ENCODE measurements at regions not wholly inside any gene's neighbourhood (a gene's known extent, or its start where the extent isn't known, plus 50 kb on each side); places are given as distances from the start of the nearest gene placed in this dataset.

DNA sequence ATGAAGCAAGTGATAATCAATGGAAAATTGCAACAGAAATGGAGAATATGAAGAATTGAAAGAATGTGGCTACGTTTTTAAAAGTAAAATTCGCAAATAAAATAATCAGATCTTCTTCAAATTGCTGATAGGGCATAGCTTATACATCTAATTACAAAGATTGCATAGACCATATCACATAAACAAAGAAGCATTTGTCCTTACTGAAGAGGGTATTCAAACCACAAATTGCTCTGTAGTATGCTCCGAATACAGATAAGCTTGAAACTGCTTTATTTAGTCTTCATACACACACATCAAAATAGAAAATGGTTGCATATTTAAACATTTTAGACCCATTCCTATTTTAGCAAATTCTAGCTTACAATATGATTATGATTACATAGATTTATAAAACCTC lies 206.7 kb upstream of the SLIT2 start:
- Histone ChIP-seq H2BK5ac (ENCODE audit: low read depth, low read length, poor library complexity) (no peak overlapping the region), H3K79me2 (ENCODE audit: control insufficient read depth, insufficient read depth, low read length, poor library complexity) (no peaks in the 10 kb centered on the region), H3K18ac (ENCODE audit: low read length) (no peak overlapping the region), H3K36me3 (ENCODE audit: control insufficient read depth in 1 of 2, insufficient read depth in 2 of 2, low read length in 2 of 2) (no peaks in the 10 kb centered on the region), H4K8ac (ENCODE audit: low read depth, low read length) (no peak overlapping the region), H2BK120ac (ENCODE audit: insufficient read depth, low read length, poor library complexity) (no peak overlapping the region), H4K91ac (ENCODE audit: low read depth, low read length) (no peak overlapping the region), H3K4me1 (ENCODE audit: control insufficient read depth in 1 of 2, insufficient read depth in 2 of 2, low read length in 2 of 2) (no peaks in the 10 kb centered on the region), H2AFZ (ENCODE audit: insufficient read depth, low read length, poor library complexity) (no peak overlapping the region), H3K14ac (ENCODE audit: low read length) (no peak overlapping the region), H3K9ac (ENCODE audit: low read length) (no peak overlapping the region), H2BK12ac (ENCODE audit: low read length) (no peak overlapping the region), H3K79me1 (ENCODE audit: low read length) (no peaks in the 10 kb centered on the region), H2AK5ac (ENCODE audit: low read length) (no peak overlapping the region), H3K4ac (ENCODE audit: low read depth, low read length) (no peak overlapping the region), H3K4me2 (ENCODE audit: low read length) (no peak overlapping the region), H3K27ac (ENCODE audit: low read depth, low read length) (no peak overlapping the region), H3K9me3 (ENCODE audit: insufficient read depth, low read depth, low read length) (no peaks in the 10 kb centered on the region), H3K27me3 (ENCODE audit: insufficient read depth, low read length) (no peaks in the 10 kb centered on the region), H3K23ac (ENCODE audit: low read length) (no peak overlapping the region), H3K4me3 (ENCODE audit: low read depth, low read length) (no peak overlapping the region), H4K12ac (ENCODE audit: low read depth, low read length) (no peak overlapping the region)
- WGBS (ENCODE audit: extremely low coverage, insufficient coverage, insufficient read length) = no CpG with 5 or more reads among the region's 3 CpGs
- DNase-seq = no peak

DNA sequence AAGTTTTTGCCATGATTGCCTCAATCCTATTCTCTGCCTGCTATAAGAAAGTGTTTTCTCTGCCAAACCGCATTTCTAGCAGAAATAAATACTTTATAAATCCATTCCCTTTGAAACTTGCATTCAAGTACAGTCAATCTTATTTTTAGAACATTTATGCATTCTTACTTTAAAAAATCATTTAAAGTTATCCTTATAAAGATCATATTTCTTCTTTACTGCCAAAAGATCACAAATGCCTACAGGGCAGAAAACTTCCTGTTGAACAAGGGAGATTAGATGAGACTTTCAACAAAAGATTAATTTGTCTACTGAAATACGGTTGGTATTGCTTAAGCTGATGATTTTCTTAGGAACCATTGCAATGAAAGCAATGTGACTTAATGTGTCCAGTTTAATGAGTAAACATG lies 207.2 kb upstream of the SLIT2 start:
- no peak overlapping the region for H3K14ac ChIP-seq (ENCODE audit: low read length)
- H4K91ac ChIP-seq (ENCODE audit: low read depth, low read length) = no peak overlapping the region
- H3K9ac ChIP-seq (ENCODE audit: low read length) = no peak overlapping the region
- no peak overlapping the region for H3K27ac ChIP-seq (ENCODE audit: low read depth, low read length)
- H3K23ac ChIP-seq (ENCODE audit: low read length) = no peak overlapping the region
- no peak overlapping the region for H3K18ac ChIP-seq (ENCODE audit: low read length)
- no peak overlapping the region for H2BK5ac ChIP-seq (ENCODE audit: low read depth, low read length, poor library complexity)
- no peak overlapping the region for H4K12ac ChIP-seq (ENCODE audit: low read depth, low read length)
- H3K4me1 ChIP-seq (ENCODE audit: control insufficient read depth in 1 of 2, insufficient read depth in 2 of 2, low read length in 2 of 2) = no peaks in the 10 kb centered on the region
- no peaks in the 10 kb centered on the region for H3K36me3 ChIP-seq (ENCODE audit: control insufficient read depth in 1 of 2, insufficient read depth in 2 of 2, low read length in 2 of 2)
- H2AK5ac ChIP-seq (ENCODE audit: low read length) = no peak overlapping the region
- H4K8ac ChIP-seq (ENCODE audit: low read depth, low read length) = no peak overlapping the region
- H3K27me3 ChIP-seq (ENCODE audit: insufficient read depth, low read length) = no peaks in the 10 kb centered on the region
- no peak overlapping the region for H2BK12ac ChIP-seq (ENCODE audit: low read length)
- H3K79me1 ChIP-seq (ENCODE audit: low read length) = no peaks in the 10 kb centered on the region
- no peak overlapping the region for H3K4me3 ChIP-seq (ENCODE audit: low read depth, low read length)
- no peaks in the 10 kb centered on the region for H3K79me2 ChIP-seq (ENCODE audit: control insufficient read depth, insufficient read depth, low read length, poor library complexity)
- no peak overlapping the region for H2BK120ac ChIP-seq (ENCODE audit: insufficient read depth, low read length, poor library complexity)
- no peaks in the 10 kb centered on the region for H3K9me3 ChIP-seq (ENCODE audit: insufficient read depth, low read depth, low read length)
- WGBS (ENCODE audit: extremely low coverage, insufficient coverage, insufficient read length) = no CpG with 5 or more reads among the region's 2 CpGs
- DNase-seq = no peak
- no peak overlapping the region for H3K4ac ChIP-seq (ENCODE audit: low read depth, low read length)
- no peak overlapping the region for H2AFZ ChIP-seq (ENCODE audit: insufficient read depth, low read length, poor library complexity)
- no peak overlapping the region for H3K4me2 ChIP-seq (ENCODE audit: low read length)

DNA sequence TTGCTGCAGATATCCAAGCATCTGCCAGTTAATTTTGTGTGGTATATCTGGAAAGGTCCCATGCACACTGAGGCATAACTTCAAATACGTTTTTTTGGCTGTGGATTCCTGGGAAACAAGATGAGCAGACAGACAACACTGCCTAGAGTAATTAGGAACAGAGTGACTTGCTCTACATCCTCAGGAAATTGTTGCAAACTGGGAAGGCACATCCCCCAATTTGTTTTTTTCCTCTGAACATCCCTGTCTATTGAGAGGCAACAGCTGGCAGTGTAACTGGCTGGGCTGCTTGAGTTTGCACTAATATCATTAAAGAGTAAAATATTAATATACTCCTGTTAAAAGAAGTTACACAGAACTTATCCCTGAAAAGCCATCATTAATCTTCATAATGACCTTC lies 207.7 kb upstream of the SLIT2 start:
- H3K9me3 ChIP-seq (ENCODE audit: insufficient read depth, low read depth, low read length) = no peaks in the 10 kb centered on the region
- H3K36me3 ChIP-seq (ENCODE audit: control insufficient read depth in 1 of 2, insufficient read depth in 2 of 2, low read length in 2 of 2) = no peaks in the 10 kb centered on the region
- no peak overlapping the region for H4K91ac ChIP-seq (ENCODE audit: low read depth, low read length)
- no peak overlapping the region for H2BK12ac ChIP-seq (ENCODE audit: low read length)
- WGBS (ENCODE audit: extremely low coverage, insufficient coverage, insufficient read length) = no CpG with 5 or more reads among the region's 1 CpG
- no peak overlapping the region for H3K18ac ChIP-seq (ENCODE audit: low read length)
- no peak overlapping the region for H4K8ac ChIP-seq (ENCODE audit: low read depth, low read length)
- H3K4ac ChIP-seq (ENCODE audit: low read depth, low read length) = no peak overlapping the region
- no peaks in the 10 kb centered on the region for H3K79me1 ChIP-seq (ENCODE audit: low read length)
- no peak overlapping the region for H3K27ac ChIP-seq (ENCODE audit: low read depth, low read length)
- no peak overlapping the region for H2BK5ac ChIP-seq (ENCODE audit: low read depth, low read length, poor library complexity)
- H2AFZ ChIP-seq (ENCODE audit: insufficient read depth, low read length, poor library complexity) = no peak overlapping the region
- H3K79me2 ChIP-seq (ENCODE audit: control insufficient read depth, insufficient read depth, low read length, poor library complexity) = no peaks in the 10 kb centered on the region
- H3K4me2 ChIP-seq (ENCODE audit: low read length) = no peak overlapping the region
- DNase-seq = no peak
- H2AK5ac ChIP-seq (ENCODE audit: low read length) = no peak overlapping the region
- no peak overlapping the region for H2BK120ac ChIP-seq (ENCODE audit: insufficient read depth, low read length, poor library complexity)
- no peak overlapping the region for H3K23ac ChIP-seq (ENCODE audit: low read length)
- no peak overlapping the region for H3K4me3 ChIP-seq (ENCODE audit: low read depth, low read length)
- no peaks in the 10 kb centered on the region for H3K4me1 ChIP-seq (ENCODE audit: control insufficient read depth in 1 of 2, insufficient read depth in 2 of 2, low read length in 2 of 2)
- H3K27me3 ChIP-seq (ENCODE audit: insufficient read depth, low read length) = no peaks in the 10 kb centered on the region
- H3K9ac ChIP-seq (ENCODE audit: low read length) = no peak overlapping the region
- H3K14ac ChIP-seq (ENCODE audit: low read length) = no peak overlapping the region
- no peak overlapping the region for H4K12ac ChIP-seq (ENCODE audit: low read depth, low read length)

DNA sequence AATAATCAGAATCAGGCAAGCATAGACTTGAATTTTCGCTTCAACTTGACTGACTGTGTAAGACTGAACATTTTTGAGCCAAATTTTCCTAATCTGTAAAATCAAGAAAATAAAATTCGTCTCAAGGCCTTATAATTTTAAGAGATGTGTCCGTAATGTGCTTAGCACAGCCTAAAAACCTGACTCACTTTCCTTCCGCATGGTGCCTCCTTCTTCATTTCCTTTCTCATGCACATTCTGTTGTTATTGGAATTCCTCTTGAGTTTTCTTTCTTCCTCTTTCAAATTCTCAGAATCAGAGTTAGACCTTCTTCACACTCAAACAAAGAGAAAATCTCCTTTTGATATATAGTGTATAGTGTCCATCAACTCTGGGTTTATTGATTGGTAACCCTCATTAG lies 208.9 kb upstream of the SLIT2 start:
- no peaks in the 10 kb centered on the region for H3K36me3 ChIP-seq (ENCODE audit: control insufficient read depth in 1 of 2, insufficient read depth in 2 of 2, low read length in 2 of 2)
- H2AK5ac ChIP-seq (ENCODE audit: low read length) = no peak overlapping the region
- no peak for DNase-seq
- no peak overlapping the region for H3K4ac ChIP-seq (ENCODE audit: low read depth, low read length)
- no peak overlapping the region for H2BK12ac ChIP-seq (ENCODE audit: low read length)
- no peak overlapping the region for H4K8ac ChIP-seq (ENCODE audit: low read depth, low read length)
- no peak overlapping the region for H3K27ac ChIP-seq (ENCODE audit: low read depth, low read length)
- no peaks in the 10 kb centered on the region for H3K4me1 ChIP-seq (ENCODE audit: control insufficient read depth in 1 of 2, insufficient read depth in 2 of 2, low read length in 2 of 2)
- no peak overlapping the region for H3K4me2 ChIP-seq (ENCODE audit: low read length)
- H3K27me3 ChIP-seq (ENCODE audit: insufficient read depth, low read length) = no peaks in the 10 kb centered on the region
- H3K79me1 ChIP-seq (ENCODE audit: low read length) = no peaks in the 10 kb centered on the region
- H3K9ac ChIP-seq (ENCODE audit: low read length) = no peak overlapping the region
- no CpG with 5 or more reads among the region's 4 CpGs for WGBS (ENCODE audit: extremely low coverage, insufficient coverage, insufficient read length)
- H4K91ac ChIP-seq (ENCODE audit: low read depth, low read length) = no peak overlapping the region
- no peak overlapping the region for H3K18ac ChIP-seq (ENCODE audit: low read length)
- H3K23ac ChIP-seq (ENCODE audit: low read length) = no peak overlapping the region
- H3K79me2 ChIP-seq (ENCODE audit: control insufficient read depth, insufficient read depth, low read length, poor library complexity) = no peaks in the 10 kb centered on the region
- H2AFZ ChIP-seq (ENCODE audit: insufficient read depth, low read length, poor library complexity) = no peak overlapping the region
- no peak overlapping the region for H3K14ac ChIP-seq (ENCODE audit: low read length)
- H2BK120ac ChIP-seq (ENCODE audit: insufficient read depth, low read length, poor library complexity) = no peak overlapping the region
- no peaks in the 10 kb centered on the region for H3K9me3 ChIP-seq (ENCODE audit: insufficient read depth, low read depth, low read length)
- no peak overlapping the region for H3K4me3 ChIP-seq (ENCODE audit: low read depth, low read length)
- H2BK5ac ChIP-seq (ENCODE audit: low read depth, low read length, poor library complexity) = no peak overlapping the region
- no peak overlapping the region for H4K12ac ChIP-seq (ENCODE audit: low read depth, low read length)
